ENCODE measurements at regions not wholly inside any gene's neighbourhood (a gene's known extent, or its start where the extent isn't known, plus 50 kb on each side); places are given as distances from the start of the nearest gene placed in this dataset.
"Not testable (repeated sequence)": the region's sequence is repeated elsewhere in the genome, so short reads cannot be mapped to it uniquely, and the experiment has no call there.

GRCh38 chr14:105600195-105600938 lies 74.0 kb downstream of the TMEM121 start:
- H3K27me3 Mint-ChIP-seq (ENCODE audit: low read depth in 2 of 2); H3K9me3 ChIP-seq (ENCODE audit: control insufficient read depth, insufficient read depth, low read length); H3K36me3 Mint-ChIP-seq; H3K4me1 Mint-ChIP-seq; H3K36me3 ChIP-seq (ENCODE audit: control insufficient read depth, insufficient read depth, low read length); H3K4me1 ChIP-seq (ENCODE audit: control insufficient read depth, insufficient read depth, low read length); H3K4me3 ChIP-seq (ENCODE audit: low read length); H3K9me3 Mint-ChIP-seq; intact Hi-C loops (cut with micrococcal nuclease); H3K27me3 ChIP-seq (ENCODE audit: control insufficient read depth, insufficient read depth, low read length); ATAC-seq; H3K27ac Mint-ChIP-seq; H3K27ac ChIP-seq (ENCODE audit: low read length); DNase-seq; H3K4me3 Mint-ChIP-seq: not testable (repeated sequence)
- WGBS (ENCODE audit: insufficient coverage) = 94% methylated on average over 52 of the region's 52 CpGs

- no peaks in the 10 kb centered on the region for H3K27me3 ChIP-seq (ENCODE audit: control insufficient read depth, insufficient read depth, low read length)
- no peak overlapping the region for H3K4me3 ChIP-seq (ENCODE audit: low read length)
- WGBS (ENCODE audit: insufficient coverage) = 87% methylated on average over 19 of the region's 19 CpGs
- no peaks in the 10 kb centered on the region for H3K36me3 ChIP-seq (ENCODE audit: control insufficient read depth, insufficient read depth, low read length)
- no peaks in the 10 kb centered on the region for H3K9me3 ChIP-seq (ENCODE audit: control insufficient read depth, insufficient read depth, low read length)
- TF ChIP-seq CTCF (IDR thresholded peaks at IDR 0.05) = no peak
- H3K27ac ChIP-seq (ENCODE audit: low read length) = no peak overlapping the region
- H3K27ac Mint-ChIP-seq = no peak overlapping the region
- H3K9me3 Mint-ChIP-seq = no peaks in the 10 kb centered on the region
- H3K4me3 Mint-ChIP-seq = no peak overlapping the region
- intact Hi-C loops (cut with micrococcal nuclease) = no loop called here
- ATAC-seq (no peak), DNase-seq (no peak)
- no peaks in the 10 kb centered on the region for H3K36me3 Mint-ChIP-seq
- peaks cover 5% of the 10 kb centered on the region for H3K4me1 ChIP-seq (ENCODE audit: control insufficient read depth, insufficient read depth, low read length)
- H3K27me3 Mint-ChIP-seq (ENCODE audit: low read depth in 2 of 2) = no peaks in the 10 kb centered on the region
- no peaks in the 10 kb centered on the region for H3K4me1 Mint-ChIP-seq
Measured at GRCh38 chr14:105600939-105601359, 74.6 kb downstream of the TMEM121 start.

GRCh38 chr14:105601360-105602242 lies 75.2 kb downstream of the TMEM121 start:
- no peak for DNase-seq
- Mint-ChIP-seq H3K9me3 (no peaks in the 10 kb centered on the region), H3K36me3 (no peaks in the 10 kb centered on the region), H3K4me3 (no peak overlapping the region), H3K27ac (no peak overlapping the region), H3K27me3 (ENCODE audit: low read depth in 2 of 2) (no peaks in the 10 kb centered on the region), H3K4me1 (no peaks in the 10 kb centered on the region)
- H3K36me3 ChIP-seq (ENCODE audit: control insufficient read depth, insufficient read depth, low read length) = no peaks in the 10 kb centered on the region
- H3K27ac ChIP-seq (ENCODE audit: low read length) = no peak overlapping the region
- H3K4me1 ChIP-seq (ENCODE audit: control insufficient read depth, insufficient read depth, low read length) = peaks cover 5% of the 10 kb centered on the region
- intact Hi-C loops (cut with micrococcal nuclease) = no loop called here
- H3K9me3 ChIP-seq (ENCODE audit: control insufficient read depth, insufficient read depth, low read length) = no peaks in the 10 kb centered on the region
- H3K27me3 ChIP-seq (ENCODE audit: control insufficient read depth, insufficient read depth, low read length) = no peaks in the 10 kb centered on the region
- no peak for TF ChIP-seq CTCF (IDR thresholded peaks at IDR 0.05)
- WGBS (ENCODE audit: insufficient coverage) = 88% methylated on average over 20 of the region's 20 CpGs
- ATAC-seq = no peak
- no peak overlapping the region for H3K4me3 ChIP-seq (ENCODE audit: low read length)

GRCh38 chr14:105602243-105602750 lies 75.9 kb downstream of the TMEM121 start:
- intact Hi-C loops (cut with micrococcal nuclease) = no loop called here
- H3K4me3 Mint-ChIP-seq = no peak overlapping the region
- H3K9me3 Mint-ChIP-seq = no peaks in the 10 kb centered on the region
- Histone ChIP-seq H3K27ac (ENCODE audit: low read length) (no peak overlapping the region), H3K4me3 (ENCODE audit: low read length) (no peak overlapping the region), H3K27me3 (ENCODE audit: control insufficient read depth, insufficient read depth, low read length) (no peaks in the 10 kb centered on the region), H3K4me1 (ENCODE audit: control insufficient read depth, insufficient read depth, low read length) (peaks cover 5% of the 10 kb centered on the region), H3K9me3 (ENCODE audit: control insufficient read depth, insufficient read depth, low read length) (no peaks in the 10 kb centered on the region), H3K36me3 (ENCODE audit: control insufficient read depth, insufficient read depth, low read length) (no peaks in the 10 kb centered on the region)
- WGBS (ENCODE audit: insufficient coverage) = 92% methylated on average over 9 of the region's 9 CpGs
- ATAC-seq (no peak), DNase-seq (no peak)
- TF ChIP-seq CTCF (IDR thresholded peaks at IDR 0.05) = no peak
- no peak overlapping the region for H3K27ac Mint-ChIP-seq
- no peaks in the 10 kb centered on the region for H3K27me3 Mint-ChIP-seq (ENCODE audit: low read depth in 2 of 2)
- H3K4me1 Mint-ChIP-seq = no peaks in the 10 kb centered on the region
- no peaks in the 10 kb centered on the region for H3K36me3 Mint-ChIP-seq

Data from natural killer cell (primary cell).